Ovary (tissue), 3 donors: ENCODE measurements at regions not wholly inside any gene's neighbourhood (a gene's known extent, or its start where the extent isn't known, plus 50 kb on each side); places are given as distances from the start of the nearest gene placed in this dataset.

ENCODE experiments used
- POLR2A ChIP-seq: fragments of 450-650 bp; IDR thresholded peaks from one replicate; pipeline ENCODE4 v1.6.1; 2017; ENCODE audit warnings: antibody characterized with exemption, mild to moderate bottlenecking, moderate library complexity
- TF ChIP-seq, protein P1 (sequence below), 3 donors: fragments of 450-650 bp in 2 of 3; fragments of 200-600 bp in 1 of 3; IDR thresholded peaks; one replicate each; pipeline versions ENCODE4 v1.5.1 to v1.8.0; 2016 to 2022; ENCODE audit warnings: antibody characterized with exemption in 3 of 3, mild to moderate bottlenecking in 1 of 3
- donor health status: DM: no; HTN: no; CAD: no.

DNA sequence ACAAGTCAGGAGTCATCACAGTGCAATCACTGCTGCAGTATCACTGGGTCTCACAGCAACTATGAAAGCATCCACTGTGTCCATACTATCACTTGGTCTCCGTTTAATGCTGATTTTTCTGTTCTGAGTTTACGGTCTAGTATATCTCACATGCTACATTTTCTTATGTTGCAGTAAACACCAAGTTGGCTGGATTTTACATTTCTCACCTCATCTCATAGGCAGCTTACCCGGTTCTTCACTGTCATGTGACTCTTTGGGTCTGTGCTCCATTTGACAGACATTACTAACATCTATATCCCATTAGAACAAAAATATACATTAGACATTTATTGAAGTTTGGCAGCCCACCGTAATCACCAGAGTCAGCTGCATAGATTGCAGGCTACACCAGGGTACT, 115.7 kb upstream of the PRMT8 start:
- TF ChIP-seq, protein P1, sequence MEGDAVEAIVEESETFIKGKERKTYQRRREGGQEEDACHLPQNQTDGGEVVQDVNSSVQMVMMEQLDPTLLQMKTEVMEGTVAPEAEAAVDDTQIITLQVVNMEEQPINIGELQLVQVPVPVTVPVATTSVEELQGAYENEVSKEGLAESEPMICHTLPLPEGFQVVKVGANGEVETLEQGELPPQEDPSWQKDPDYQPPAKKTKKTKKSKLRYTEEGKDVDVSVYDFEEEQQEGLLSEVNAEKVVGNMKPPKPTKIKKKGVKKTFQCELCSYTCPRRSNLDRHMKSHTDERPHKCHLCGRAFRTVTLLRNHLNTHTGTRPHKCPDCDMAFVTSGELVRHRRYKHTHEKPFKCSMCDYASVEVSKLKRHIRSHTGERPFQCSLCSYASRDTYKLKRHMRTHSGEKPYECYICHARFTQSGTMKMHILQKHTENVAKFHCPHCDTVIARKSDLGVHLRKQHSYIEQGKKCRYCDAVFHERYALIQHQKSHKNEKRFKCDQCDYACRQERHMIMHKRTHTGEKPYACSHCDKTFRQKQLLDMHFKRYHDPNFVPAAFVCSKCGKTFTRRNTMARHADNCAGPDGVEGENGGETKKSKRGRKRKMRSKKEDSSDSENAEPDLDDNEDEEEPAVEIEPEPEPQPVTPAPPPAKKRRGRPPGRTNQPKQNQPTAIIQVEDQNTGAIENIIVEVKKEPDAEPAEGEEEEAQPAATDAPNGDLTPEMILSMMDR (IDR thresholded peaks at IDR 0.05): no peak
- TF ChIP-seq POLR2A: no peak
